Ramos (cell line): ENCODE measurements at regions not wholly inside any gene's neighbourhood (a gene's known extent, or its start where the extent isn't known, plus 50 kb on each side); places are given as distances from the start of the nearest gene placed in this dataset.
"Not testable (repeated sequence)": the region's sequence is repeated elsewhere in the genome, so short reads cannot be mapped to it uniquely, and the experiment has no call there.

Experiments
- in situ Hi-C: fragments of 300-500 bp; cut with MboI; formaldehyde crosslinking; loops from one replicate; pipeline ENCODE4 v1.14.3; 2022; ENCODE audit warnings: low sequenced_read_pairs; ENCODE audit not compliant: unreplicated experiment

DNA sequence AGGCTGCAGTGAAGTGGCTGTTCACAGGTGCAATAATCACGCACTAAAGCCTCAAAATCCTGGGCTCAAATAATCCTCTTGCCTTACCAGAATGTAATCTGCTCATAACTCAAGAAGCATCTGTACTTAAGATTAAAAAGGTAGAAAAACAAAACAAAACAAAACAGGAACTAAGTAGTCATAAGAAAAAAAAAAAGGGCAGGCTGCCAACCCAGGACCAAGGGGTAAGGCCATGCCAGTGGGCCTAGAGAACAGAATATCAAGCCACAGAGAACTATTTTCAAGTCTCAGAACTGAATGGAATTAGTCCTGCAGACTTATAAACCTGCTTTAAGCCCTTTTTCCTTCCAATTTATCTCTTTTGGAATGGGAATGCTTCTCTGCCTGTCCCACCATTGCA is 64.8 kb upstream of the TBC1D3K start:
- in situ Hi-C loops = no loop called here

DNA sequence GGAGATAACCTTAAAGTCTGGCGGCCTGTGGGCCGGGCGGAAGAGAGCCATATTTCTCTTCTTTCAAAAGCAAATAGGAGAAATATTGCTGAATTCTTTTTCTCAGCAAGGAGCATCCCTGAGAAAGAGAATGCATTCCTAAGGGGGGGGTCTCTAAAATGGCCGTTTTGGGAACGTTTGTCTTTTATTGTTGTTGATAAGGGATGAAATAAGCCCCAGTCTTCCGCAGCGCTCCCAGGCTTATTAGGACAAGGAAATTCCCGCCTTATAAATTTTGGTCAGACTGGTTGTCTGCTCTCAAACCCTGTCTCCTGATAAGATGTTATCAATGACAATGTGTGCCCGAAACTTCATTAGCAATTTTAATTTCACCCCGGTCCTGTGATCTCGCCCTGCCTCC is 65.8 kb upstream of the TBC1D3K start:
- in situ Hi-C loops = not testable (repeated sequence)

DNA sequence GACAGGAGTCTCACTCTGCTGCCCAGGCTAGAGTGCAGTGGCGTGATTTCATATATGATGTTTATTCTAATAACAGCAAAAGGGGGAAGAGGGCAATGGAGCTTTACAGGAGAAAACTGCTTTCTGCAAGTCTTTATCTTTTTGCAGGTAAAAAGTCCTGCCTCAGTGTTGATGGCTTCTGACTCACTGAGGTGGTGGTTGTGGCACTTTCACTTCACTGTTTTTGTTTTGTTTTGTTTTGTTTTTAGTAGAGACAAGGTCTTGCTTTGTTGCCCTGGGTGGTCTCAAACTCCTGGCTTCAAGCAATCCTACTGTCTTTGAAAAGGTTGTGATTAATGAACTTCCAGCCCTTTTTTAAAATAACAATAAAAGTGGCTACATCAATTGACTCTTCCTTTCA is 68.0 kb upstream of the TBC1D3K start:
- in situ Hi-C loops = no loop called here

DNA sequence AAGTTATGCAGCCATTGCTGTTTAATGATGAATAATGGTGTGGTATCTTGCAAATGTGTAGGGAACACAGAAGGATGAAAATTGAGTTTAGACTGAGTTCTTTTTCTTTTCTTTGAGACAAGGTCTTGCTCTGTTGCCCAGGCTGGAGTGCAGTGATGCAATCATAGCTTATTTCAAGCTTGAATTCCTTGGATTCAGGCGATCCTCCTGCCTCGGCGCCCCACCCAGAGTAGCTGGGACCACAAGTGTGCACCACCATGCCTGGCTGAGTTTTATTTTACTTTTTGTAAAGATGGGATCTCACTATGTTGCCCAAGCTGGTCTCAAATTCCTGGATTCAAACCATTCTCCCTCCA is 74.6 kb upstream of the TBC1D3K start:
- in situ Hi-C loops = no loop called here

DNA sequence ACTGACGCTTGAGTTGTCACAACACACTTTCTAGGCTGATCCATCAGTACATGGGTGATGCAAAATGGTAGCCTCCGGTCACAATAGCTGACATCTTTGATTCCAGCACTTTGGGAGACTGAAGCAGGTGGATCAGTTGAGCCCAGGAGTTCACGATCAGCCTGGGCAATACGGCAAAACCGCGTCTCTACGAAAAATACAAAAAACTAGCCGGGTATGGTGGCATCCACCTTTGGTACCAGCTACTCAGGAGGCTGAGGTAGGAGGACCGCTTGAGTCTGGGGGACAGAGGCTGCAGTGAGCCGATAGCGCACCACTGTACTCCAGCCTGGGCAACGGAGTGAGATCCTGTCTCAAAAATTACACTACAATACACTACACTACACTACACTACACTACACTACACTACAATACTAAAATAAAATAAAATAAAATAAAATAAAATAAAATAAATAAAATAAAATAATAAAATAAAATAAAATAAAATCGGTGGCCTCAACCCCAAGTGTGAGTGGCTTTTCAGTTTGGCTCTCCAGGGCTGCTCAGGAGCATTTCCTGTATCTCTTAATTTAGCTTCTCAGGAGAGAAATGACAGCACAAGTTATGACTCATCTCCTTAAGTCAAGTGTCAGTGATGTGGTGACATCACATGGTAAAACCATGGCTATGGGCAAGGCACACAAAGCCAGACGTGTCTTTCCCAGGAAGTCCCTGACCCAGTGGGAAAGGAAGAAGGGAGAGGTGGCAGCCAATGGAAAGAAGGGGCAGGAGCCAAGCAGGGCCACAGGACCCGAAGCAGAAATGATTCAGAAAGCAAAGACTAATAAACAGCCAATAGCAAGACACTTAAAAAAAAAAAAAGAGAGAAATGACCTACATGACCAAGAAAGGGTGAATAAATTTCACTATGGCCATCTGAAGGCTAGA is 75.3 kb upstream of the TBC1D3K start:
- in situ Hi-C loops = no loop called here

DNA sequence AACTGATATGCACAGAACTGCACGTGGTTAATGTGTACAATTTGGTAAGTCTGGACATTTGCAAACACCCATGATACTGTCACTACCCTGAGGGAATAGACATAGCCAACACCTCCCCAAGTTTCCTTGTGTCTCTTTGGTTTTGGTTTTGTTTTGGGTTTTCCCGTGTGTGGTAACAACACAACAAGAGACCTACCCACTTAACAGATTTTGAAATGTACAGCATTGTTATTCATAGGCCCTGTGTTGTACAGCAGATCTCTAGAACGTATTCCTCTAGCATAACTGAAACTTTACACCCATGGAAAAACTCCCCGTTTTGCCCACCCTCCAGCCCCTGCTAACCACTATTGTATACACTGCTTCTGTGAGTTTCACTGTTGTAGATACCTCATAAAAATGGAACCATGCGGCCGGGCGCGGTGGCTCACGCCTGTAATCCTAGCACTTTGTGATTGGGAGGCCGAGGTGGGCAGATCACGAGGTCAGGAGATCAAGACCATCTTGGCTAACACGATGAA is 76.3 kb upstream of the TBC1D3K start:
- in situ Hi-C loops = no loop called here

DNA sequence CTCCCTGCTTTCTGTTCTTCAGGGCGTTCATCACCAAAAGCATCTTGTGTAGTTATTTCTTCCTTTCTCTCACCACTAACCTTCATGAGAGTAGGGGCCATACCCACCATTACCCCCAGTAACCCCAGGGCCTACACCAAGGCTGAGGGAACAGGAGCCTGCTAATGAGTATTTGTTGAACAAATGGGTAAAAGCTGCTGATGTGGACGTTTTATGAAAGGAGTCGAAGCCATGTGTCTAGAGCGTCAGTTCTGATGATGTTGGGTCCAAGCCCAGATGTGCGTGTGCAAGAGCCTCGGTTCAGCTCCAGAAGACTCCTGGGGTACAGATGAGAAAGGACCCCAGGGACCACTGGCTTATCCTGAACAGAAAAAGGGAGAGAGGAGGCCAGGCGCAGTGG is 77.1 kb upstream of the TBC1D3K start:
- in situ Hi-C loops = no loop called here

DNA sequence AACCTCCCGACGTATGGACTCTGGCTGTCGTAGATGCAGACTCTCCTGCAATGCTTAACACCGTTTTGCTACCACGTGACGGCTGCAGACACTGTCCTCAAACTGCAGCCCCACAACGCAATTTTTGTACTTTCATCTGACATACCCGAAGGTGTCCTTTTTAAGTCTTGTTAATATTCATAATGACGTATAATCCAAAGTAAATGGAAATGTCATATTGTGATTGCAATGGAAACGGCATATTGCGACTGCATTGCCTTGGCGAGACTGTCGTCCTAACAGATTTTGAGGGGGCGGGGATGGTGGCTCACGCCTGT is 79.3 kb upstream of the TBC1D3K start:
- in situ Hi-C loops = no loop called here

DNA sequence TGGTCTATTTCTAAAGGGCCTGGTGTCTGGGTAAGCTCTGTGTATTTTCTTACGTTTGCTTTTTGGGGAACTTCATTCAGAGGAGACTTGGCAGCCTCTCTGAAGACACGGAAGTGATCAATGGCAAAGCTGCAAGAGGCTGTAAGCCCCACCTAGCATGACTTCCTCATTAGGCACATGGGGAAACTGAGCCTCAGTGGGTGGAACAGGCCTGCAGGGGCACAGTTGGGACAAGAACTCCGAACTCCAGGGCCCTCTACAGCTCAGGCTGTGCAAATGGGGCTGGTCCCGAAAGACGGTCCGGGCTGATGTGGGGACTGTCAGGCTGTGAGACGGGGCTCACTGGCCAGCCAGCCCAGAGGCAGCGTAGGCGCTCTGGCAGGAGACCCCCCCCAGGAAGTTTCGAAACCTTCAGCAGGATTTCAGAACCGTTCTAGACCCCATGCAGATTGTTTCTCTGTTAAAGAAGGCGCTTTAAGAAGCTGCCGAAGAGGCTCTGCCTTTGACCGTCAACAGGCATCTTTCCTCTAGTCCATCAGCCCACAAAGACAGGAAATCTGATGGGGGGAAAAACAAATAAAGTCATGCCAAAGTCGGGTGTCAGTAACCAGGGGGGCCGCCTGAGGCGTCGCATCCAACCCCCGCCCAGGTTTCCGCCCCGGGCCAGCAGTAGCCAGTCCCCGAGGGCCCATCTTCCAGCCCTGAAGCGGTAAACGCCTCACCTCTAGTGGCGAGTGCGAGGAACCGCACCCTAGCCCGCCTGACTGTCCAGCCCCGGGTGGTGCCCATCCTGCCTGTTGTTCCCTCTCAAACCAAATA is 79.8 kb upstream of the TBC1D3K start:
- in situ Hi-C loops = no loop called here

DNA sequence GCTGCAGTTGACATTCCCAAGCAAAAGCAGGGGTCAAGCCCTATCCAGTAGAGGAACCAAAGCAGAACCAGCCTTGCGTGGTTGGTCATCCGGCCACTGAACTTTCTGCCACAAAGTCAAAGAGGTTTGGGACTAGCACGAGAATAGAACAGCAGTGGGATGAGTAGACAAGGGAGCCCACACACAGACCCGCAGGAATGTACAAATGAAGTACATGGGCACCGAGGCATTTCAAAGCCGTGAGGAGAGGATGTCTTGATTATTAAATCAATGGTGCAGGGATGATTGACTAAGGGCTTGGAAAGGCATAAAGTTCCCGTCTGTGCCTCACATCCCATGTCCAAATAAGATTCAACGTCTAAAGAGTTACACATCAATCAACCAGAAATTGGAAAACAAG is 81.8 kb upstream of the TBC1D3K start:
- in situ Hi-C loops = no loop called here

DNA sequence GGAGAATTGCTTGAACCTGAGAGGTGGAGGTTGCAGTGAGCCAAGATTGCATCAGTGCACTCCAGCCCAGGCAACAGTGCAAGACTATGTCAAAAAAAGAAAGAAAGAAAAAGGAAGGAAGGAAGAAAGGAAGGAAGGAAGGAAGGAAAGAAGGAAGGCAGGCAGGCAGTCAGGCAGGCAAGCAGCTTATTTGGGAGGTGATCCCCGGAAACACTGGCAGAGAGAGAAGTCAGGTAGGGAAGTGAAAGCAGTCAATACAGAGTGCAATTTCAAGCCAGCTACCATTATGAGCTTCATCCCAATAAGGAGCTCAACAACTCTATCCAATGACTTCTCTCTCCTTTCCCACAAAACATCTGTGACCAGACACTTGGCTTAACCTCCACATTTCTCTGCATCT is 83.0 kb upstream of the TBC1D3K start:
- in situ Hi-C loops = no loop called here

DNA sequence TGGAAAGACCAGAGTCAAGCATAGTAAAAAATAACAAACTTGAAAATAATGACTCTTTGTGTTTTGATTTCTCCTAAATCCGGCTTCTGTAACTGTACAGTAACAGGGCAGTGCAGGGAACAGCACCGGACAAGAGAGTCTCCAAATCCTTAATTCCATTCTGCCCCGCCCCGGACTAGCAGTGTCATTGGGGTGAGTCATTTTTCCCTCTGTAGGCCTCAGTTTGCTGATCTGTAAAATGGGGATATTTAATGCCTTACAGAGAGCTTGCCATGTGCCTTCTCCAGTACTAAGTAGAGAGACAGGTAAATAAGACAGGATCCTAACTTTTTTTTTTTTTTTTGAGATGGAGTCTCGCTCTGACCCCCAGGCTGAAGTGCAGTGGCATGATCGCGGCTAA is 83.6 kb upstream of the TBC1D3K start:
- in situ Hi-C loops = no loop called here

DNA sequence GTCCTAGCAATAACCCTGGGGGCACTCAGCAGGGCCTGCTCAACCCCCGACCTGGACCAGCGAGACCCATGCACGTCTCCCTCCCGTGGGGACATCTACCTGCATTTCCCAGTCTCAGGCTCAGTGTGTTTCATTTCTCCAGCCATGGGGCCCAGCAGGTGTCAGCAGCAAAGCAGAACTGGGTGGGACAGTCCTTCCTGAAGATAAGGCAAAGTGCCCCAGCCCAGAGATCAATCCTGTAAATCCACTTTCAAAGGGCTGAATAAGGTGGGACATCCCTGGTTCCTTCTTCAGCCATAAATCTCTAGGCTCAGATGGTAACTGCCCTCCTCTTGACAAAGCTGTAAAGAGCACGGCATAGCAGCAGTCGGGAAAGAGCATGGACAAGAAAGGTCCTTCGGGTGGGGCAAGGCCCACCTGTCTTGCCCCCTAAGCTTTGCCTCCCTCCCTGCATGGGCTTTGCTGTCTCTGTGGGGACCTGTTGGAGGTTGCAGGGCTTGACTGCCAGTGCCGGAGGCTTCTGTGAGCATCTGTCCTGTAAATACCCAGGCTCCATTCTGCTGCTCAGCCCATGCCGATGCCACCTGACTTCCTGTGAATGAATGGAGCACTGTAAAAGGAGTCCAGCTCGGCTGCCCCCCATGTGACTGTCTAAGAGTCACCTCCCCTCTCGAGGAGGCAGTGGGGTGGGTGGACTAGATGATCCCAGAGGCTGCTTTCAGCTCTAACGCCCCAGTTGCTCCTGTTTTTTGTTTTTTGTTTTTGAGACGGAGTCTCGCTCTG is 84.8 kb upstream of the TBC1D3K start:
- in situ Hi-C loops = no loop called here

DNA sequence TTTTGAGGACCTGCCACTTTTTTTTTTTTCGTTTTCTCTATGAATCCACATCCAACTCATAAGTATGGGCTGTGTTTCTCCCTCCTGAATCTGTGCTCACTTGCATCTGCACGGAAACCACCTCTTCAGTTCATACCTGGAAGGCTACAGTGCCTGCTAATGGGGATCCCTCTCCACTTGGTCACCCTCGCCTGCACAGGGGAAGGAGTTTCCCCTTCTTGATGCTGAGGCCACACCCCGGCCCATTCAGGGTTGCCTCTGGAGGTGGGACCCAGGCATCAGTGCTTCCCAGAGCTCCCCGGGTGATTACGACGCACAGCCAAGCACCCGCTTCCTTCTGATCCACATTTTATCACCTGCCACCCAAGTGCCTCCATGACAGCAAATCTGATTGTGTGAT is 85.9 kb upstream of the TBC1D3K start:
- in situ Hi-C loops = no loop called here

DNA sequence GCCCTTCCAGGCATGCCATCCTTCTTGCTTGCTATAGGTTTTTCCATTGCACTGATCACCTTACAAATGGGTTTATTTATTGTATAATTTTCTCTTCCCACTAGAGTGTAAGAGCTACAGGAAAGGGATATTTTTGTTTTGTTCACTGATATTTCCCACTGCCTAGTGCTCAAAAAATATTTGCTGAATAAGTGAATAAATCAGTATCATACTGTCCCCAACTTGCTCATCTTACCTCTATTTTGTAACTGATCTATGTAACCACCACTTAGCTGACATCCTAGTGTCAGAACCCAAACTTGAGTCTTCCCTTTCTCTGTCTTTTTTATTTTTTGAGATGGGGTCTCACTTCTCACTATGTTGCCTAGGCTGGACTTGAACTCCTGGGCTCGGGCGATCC is 87.6 kb upstream of the TBC1D3K start:
- in situ Hi-C loops = no loop called here

DNA sequence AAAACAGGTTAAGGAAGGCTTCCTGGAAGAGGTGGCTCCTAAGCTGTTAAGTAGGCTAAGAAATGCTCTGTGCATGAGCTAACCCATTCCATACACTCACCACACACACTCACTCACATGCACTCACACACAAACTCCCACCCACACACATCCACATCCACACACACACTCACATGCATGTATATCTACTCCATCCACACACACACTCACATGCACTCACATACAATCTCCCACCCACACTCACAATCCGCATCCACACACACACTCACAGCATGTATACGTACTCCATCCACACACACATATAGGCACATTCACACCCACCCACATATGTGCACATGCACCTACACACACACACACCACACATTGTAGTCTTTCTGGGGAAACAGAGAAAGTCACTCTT is 89.3 kb upstream of the HNF1B start:
- in situ Hi-C loops = no loop called here

DNA sequence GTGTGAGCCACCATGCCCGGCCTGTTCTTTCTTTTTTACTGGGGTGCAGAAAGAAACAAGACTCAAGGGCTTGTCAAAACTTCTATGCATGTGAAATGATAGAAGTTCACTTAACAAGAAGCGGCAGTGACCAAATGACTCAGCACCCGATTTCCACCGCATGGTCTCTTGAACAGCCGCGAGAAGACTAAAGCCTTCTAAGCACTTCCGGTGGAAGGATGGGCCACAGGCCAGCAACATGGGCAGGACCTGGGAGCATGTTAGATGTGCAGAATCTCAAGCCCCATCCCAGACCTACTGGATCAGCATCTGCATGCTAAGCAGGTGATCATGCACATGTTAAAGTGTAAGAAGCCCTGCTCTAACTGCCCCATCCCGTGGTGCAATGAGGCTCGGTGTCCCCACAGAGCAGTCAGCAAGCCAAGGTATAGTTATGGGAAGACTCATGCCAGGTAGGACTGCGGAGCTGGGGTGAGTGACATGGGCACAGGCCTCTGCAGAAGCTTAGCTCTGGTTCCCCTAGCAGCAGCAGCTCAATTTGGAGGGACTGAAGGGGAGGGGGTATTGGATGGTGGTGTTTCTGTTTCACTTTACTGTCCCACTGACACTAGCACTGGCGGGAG is 88.5 kb upstream of the HNF1B start:
- in situ Hi-C loops = no loop called here

DNA sequence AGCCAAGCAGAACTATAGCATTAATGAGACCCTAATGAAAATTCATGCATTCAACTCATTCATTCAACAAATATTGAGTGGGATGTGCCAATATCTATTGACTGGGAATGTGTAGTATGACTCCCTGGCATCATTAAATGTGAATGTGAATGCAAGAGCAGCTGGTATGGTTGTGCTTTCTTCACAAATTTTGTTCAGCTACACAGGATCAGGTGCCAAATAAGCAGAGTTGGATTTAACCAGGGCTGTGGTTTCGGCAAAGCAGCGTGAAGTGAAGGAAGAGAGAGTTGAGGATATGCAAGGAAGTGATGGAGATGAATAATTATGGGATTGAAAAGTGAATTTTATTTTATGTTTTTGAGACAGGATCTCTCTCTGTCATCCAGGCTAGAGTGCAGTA is 87.1 kb upstream of the HNF1B start:
- in situ Hi-C loops = no loop called here

DNA sequence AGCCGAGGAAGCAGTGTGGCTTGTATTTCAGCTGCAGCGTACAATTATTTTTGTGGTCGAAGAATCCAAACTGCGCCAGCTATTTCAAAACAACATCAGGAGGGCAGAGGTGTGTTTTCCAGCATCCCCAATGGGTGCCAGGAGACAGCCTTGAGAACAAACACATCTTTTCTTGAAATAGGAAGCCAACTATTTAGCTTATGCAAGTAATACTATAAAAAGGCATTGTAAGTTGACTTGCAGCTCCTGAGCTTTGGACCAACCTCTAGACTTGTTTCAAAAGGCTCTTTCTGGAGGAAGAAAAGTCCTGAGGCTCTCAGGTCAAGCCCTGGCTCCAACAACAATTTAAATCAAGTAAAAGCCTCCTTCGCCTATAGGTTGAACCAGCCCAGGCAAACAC is 86.6 kb upstream of the HNF1B start:
- in situ Hi-C loops = no loop called here
